CD1c-positive myeloid dendritic cell (primary cell): ENCODE measurements at regions not wholly inside any gene's neighbourhood (a gene's known extent, or its start where the extent isn't known, plus 50 kb on each side); places are given as distances from the start of the nearest gene placed in this dataset.

Experiments
- DNase-seq: peaks from one replicate; pipeline ENCODE4 v3.0.0-alpha.2; 2016; ENCODE audit errors: extremely low spot score

DNA sequence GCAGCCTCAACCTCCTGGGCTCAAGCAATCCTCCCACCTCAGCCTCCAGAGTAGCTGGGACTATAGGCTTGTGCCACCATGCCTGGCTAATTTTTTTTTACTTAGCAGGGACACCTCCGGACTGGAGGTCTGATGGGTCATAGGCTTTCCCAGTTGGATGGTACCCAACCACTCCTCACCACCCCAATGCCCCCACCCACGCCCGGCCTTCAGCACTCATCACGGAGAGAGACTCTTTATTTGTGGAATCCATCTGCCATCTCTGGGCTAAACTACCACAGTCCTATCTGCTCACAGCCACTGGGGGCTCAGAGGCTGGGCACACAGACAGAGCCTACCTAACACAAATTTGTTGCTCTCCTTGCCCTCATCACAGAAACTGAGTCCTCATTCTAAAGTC is 58.3 kb upstream of the STXBP1 start:
- DNase-seq: no peak

DNA sequence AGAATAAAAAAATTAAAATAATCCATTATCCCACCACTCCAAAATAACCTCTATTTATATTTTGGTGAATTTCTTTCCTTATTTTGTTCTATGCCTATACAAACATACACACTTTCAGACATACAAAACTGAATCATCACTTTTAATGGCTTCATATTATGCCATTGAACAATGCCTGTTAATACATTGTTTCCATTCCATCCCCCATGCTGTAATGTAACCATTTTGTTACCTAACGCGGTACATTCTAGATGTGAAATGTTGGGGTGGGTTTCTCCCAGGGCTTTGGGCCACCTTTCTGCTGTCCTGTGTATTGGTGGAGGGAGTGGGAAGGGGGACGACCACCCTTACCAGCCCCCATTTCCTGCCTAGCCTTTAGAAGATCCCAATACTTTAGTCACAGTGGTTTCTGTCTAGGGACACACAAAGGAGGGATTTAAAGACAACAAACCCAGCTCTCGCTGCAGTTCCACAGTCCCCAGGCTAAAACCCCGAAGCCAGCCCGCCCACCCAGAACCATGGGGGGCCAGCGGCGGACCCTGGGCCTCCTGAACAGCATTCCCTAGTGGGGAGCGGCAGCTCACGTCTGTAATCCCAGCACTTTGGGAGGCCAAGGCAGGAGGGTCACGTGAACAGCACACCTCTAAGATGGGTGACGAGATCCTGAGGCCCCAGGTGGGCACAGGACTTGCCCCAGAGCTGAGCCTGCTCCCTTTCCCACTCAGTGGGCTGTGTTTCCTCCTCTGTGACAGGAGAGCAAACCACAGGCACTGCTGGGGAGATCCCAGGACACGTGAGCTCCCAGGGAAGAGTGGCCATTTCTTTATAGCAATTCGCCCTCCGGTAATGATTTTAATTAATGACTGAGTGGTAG is 56.9 kb upstream of the STXBP1 start:
- no peak for DNase-seq

DNA sequence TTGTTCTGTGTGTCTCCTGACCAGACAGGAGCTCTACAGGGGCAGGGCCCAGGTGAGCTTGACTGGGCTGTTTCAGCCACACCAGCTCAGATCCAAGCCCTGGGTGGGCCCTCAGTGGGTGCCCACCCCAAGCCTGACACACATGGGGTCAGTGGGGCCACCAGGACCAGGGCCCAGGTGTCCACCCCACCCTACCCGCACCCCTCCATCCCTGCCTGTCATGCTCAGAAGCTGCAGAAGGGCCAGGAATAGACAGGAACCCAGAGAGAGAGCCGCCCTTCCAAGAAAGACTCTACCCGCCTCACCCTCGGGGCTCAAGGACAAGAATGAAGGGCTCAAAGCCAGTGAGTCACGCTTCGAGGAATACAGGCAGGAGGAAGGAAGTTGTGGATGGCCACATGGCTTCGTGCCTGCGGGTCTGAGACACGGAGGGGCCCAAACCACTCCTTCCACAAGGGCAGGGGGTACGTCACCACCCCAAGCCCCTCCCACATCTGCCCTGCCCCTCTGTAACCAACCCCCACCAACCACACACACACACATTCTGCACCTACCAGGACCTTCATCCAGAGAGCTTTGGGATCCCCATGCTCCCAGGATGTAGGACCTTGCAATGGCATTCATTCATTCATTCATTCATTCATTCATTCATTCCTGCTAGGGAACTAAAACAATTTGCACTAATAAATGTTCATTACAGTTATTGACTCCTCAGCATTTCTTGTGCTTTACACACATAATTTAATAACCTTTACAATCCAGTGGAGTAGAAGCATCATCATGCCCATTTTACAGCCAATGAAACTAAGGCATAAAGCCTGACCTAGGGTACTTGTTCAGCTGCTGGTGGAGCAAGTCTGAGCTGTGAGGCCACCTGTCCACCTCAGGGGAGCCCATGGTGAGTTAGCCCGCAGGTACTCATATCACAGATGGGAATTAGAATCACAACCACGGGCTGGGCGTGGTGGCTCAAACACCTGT is 55.9 kb upstream of the STXBP1 start:
- peak; percentile 85 for DNase-seq

DNA sequence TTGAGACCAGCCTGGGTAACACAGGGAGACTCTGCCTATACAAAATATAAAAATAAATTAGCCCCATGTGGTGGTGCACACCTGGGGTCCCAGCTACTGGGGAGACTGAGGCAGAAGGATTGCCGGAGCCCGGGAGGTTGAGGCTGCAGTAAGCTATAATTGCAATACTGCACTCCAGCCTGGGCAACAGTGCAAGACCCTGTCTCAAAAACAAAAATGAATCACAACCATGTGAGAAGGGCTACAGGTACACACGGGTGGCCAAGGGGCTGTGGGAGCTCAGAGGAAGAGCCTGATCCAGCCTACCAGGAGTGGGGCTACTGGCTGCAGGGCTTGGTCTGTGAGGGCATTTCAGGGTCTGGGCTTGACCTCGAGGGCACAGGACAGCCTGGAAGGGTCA is 55.2 kb upstream of the STXBP1 start:
- no peak for DNase-seq

DNA sequence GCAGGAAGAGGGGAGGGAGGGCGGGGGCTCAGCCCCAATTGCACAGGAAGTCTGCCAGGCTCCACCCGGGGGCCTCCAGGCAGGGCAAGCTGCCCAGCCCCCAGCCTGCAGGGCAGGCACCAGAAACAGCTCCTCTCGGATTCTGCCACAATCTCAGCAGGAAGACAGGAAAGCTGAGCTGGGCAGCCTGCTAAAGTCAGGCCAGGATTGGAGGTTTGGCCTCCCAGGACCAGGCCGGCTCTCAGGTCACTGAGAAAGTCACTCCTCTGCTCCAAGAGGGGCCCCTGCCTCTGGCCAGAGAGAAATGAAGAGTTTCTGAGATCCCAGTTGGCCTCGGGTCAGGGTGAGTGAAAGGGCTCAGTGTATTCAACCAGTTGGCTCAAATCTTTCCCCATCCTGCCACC is 54.6 kb upstream of the STXBP1 start:
- no peak for DNase-seq

DNA sequence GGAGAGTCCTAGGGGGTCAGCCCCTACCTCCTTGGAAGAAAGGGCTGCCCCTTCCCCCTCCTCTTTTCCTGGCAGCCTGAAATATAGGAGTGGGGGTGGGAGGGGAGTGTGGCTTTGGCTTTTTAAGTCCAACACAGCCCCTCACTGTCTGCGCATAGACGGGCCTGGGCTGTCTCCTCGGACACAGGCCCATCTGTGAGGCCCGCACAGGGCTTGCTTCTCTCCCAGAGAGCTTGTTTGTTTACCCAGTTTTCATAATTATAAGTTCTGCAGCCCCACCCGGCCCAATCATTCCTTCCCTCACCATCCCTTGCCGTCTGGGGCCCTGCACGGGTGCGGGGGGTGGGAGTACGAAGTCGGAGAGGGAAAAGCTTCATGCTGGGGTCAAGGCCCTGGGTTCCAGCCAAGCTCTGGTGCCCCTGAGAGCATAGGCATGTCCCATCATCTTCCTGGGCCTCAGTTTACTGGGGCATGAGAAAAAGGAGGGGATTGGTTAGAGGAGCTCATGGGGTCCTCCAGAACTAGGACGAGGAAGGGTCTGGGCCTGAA is 54.0 kb upstream of the STXBP1 start:
- DNase-seq: no peak

DNA sequence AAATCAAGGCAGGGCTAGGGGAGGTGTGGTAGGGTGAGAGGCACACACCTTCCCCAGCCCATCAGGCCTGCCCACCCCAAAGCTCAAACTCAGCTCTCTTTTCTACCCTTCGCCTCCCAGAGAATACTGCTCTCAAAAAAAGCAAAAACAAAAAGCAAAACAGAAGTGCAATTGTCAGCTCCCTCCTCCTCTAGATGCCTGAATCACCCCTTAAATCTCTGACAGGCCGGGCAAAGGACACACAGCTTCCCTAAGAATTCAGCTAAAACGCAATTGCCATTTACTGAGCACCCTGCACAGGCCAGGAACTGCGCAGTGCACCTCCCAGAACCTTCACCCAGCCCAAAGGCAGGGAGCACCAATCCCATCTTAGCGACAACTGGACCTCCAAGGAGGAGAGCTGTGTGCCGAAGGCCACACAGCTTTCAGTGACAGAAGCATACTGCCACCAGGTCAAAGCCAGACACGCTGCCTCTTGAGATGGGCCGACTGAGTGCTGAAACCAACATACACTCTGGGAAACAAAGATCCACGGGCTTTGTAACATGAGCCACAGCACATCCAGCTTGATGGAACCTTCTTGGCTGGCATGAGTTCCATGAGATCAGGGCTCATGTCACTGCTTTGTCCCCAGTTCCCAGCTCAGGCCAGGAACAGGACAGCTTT is 53.4 kb upstream of the STXBP1 start:
- DNase-seq: no peak

DNA sequence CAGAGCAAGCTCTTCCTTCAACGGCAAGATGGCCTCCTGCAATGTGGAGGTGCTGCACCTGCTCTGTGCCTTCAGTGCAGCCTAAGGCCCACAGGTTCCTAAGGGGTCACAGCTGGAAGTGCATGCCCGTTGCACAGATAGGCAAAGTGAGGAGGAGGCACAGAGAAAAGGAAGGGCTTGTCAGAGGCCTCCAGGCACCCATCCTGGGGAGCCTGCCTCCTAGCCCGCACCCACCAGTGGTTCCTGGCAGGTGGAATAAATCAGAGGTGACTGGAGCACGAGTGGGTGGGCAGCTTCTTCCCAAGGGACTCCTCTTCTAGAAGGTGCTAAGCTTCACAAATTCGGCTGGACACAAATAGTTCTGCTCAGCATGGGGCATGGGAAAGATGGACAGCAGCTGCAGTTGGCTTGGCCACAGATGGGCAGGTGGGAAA is 52.8 kb upstream of the STXBP1 start:
- no peak for DNase-seq

DNA sequence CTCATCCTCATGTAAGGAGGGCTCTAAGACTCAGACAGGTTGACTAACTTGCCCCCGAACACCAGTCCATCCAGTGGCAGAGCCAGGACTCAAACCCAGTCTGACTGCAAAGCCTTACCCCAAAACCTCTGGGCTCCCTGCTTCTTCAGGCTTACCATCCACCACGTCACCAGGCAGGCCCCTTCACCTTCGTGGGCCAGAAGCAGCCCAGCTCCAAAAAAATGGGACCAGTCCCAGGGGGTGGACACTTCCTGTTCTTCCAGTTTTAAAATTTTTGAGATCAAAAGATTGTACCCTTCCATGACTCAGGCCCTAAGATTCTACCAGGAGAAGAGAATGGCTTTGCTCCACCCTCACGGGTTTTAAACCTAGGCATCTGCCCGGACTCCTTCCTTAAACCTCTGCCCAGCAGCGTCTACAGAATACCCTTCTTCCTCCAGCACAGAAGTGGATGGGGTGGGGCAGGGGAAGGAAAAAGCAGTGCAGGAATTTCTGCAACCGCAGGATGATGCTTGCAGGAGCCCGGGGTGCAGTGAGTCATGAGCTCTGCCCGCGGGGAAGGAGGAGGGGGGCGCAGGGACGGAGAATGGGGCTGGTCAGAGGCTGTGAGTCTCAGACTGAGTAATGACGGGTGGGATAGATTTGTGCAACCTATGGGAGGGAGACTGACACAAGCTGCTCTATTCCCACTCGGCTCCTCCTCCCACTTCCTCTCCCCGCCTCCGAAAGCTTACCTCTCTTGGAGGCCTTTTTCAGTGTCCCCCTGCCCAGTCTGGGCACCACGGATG is 50.4 kb upstream of the STXBP1 start:
- DNase-seq: peak; percentile 94
